Stimulated activated naive B cell treated with anti-CD40 and anti-IgM and Interleukin-4, amounts not matched to agents 10 μg/mL and 1 μg/mL and 100 μg/mL, for 72 hours (primary cell): ENCODE measurements at regions not wholly inside any gene's neighbourhood (a gene's known extent, or its start where the extent isn't known, plus 50 kb on each side); places are given as distances from the start of the nearest gene placed in this dataset.

Experiments
- ATAC-seq, 2 donors: fragments of 150-1000 bp; cut with Tn5 transposase; replicated peaks; 2 replicates each; pipeline ENCODE4 v1.10.0; 2021; ENCODE audit warnings: moderate library complexity in 1 of 2
- DNase-seq: peaks from one replicate; pipeline ENCODE4 v3.0.0; 2021
- H3K27ac Mint-ChIP-seq: one replicate; pipeline ENCODE4 v1.8.0; 2022; ENCODE audit warnings: mild to moderate bottlenecking, mixed read lengths
- H3K27me3 Mint-ChIP-seq, 2 donors: one replicate each; pipeline ENCODE4 v1.8.0; 2022; ENCODE audit warnings: mixed read lengths in 2 of 2
- H3K36me3 Mint-ChIP-seq, 2 donors: one replicate each; pipeline ENCODE4 v1.8.0; 2022; ENCODE audit warnings: mixed read lengths in 2 of 2, mild to moderate bottlenecking in 1 of 2
- H3K4me1 Mint-ChIP-seq, 2 donors: one replicate each; pipeline ENCODE4 v1.8.0; 2022; ENCODE audit warnings: mixed read lengths in 2 of 2, mild to moderate bottlenecking in 1 of 2
- H3K4me3 Mint-ChIP-seq, 2 donors: one replicate each; pipeline ENCODE4 v1.8.0; 2022; ENCODE audit warnings: mild to moderate bottlenecking in 2 of 2, mixed read lengths in 2 of 2, moderate library complexity in 1 of 2
- H3K9me3 Mint-ChIP-seq, 2 donors: one replicate each; pipeline ENCODE4 v1.8.0; 2022; ENCODE audit warnings: mixed read lengths in 2 of 2, mild to moderate bottlenecking in 1 of 2

DNA sequence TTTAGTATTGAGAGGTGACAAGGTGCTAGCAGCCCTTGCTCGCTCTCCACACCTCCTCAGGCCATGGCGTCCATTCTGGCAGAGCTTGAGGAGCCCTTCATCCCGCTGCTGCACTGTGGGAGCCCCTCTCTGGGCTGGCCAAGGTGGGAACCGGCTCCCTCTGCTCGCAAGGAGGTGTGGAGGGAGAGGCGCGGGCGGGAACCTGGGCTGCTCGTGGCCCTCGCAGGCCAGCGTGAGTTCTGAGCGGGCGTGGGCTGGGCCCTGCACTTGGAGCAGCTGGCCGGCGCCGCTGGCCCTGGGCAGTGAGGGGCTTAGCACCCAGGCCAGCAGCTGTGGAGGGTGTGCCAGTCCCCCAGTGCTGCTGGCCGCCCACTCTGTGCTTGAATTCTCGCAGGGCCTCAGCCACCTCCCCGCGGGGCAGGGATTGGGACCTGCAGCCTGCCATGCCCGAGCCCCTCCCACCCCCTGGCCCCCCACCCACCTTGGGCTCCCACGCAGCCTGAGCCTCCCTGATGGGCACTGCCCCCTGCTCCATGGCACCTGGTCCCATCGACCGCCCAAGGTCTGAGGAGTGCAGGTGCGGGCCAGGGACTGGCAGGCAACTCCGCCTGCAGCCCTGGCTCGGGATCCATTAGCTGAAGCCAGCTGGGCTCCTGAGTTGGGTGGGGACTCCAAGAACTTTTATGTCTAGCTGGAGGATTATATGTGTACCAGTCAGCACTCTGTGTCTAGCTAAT is 785.2 kb downstream of the DIPK2A start:
- Mint-ChIP-seq H3K27ac (no peak overlapping the region), H3K36me3 (no peaks in the 10 kb centered on the region), H3K4me3 (no peak overlapping the region), H3K4me1 (no peaks in the 10 kb centered on the region), H3K27me3 (no peaks in the 10 kb centered on the region), H3K9me3 (peaks cover 0 to 1% of the 10 kb centered on the region in 2 donors)
- DNase-seq (no peak), ATAC-seq (no peak)

DNA sequence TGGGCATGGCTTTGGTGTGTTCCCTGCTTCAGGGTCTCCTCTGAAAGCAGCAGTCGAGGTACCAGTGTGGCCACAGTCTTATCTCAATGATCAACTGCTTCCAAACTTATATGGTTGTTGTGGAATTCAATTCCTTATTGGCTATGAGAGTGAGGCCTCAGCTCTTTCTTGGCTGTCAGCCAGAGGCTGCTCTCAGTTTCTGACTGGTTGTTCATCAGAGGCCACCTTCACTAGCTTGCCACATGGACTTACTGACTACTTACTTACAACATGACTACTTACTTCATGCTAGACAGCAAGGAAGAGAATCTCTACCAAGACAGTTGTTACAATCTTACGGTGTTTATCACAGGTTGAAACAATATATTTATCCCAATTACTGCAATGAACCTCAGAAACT is 789.2 kb downstream of the DIPK2A start:
- ATAC-seq: no peak
- Mint-ChIP-seq H3K27me3 (no peaks in the 10 kb centered on the region), H3K27ac (no peak overlapping the region), H3K36me3 (no peaks in the 10 kb centered on the region), H3K4me1 (no peaks in the 10 kb centered on the region), H3K4me3 (no peak overlapping the region), H3K9me3 (peaks cover 0 to 1% of the 10 kb centered on the region in 2 donors)
- DNase-seq: no peak

DNA sequence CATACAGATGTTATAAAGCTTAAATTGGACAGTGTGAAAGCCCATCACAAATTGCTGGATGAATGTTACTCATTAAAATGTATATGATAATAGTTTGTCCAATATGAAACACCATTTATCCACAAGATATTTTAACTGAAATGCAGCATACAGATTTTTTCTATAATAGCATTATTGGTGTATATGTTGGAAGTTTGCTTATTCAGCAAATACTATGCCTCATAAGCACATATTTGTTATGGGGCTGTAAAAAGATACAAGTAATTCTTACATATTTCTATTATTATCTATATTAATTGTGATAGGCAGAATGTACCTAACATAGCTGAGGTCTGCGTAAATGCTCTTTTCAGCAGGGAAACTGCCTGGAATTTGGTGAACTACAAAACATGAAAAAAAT is 790.5 kb downstream of the DIPK2A start:
- Mint-ChIP-seq H3K4me1 (no peaks in the 10 kb centered on the region), H3K36me3 (no peaks in the 10 kb centered on the region), H3K27ac (no peak overlapping the region), H3K27me3 (no peaks in the 10 kb centered on the region), H3K9me3 (peaks cover 0 to 1% of the 10 kb centered on the region in 2 donors), H3K4me3 (no peak overlapping the region)
- DNase-seq (no peak), ATAC-seq (no peak)

DNA sequence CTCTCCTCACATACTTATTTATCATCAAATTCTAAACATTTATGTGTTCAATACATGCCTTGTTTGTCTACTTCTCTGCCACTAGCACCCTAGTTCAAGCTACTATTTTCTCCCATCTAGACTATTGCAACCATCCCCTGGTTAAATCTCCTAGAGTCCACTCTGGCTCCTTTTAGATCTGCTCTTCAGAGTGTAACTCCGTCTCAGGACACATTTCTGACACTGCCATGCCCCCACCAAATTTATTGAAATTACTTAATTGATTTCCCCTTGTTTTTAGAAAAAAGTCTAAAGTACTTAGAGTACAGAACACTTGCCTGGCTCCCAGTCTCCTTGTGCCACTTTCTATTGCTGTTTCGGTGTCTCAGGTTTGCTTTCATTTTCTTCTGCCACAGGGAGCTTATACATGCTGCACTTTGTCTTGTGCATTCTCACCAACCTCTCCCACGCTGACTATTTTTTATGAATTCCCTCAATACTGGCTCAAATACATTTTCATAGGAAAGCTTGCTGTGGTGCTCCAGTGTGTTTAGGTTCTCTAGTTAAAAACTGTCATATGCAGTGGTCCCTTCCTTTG is 792.3 kb downstream of the DIPK2A start:
- ATAC-seq (no peak), DNase-seq (no peak)
- no peaks in the 10 kb centered on the region for H3K4me1 Mint-ChIP-seq
- H3K4me3 Mint-ChIP-seq: no peak overlapping the region
- no peaks in the 10 kb centered on the region for H3K27me3 Mint-ChIP-seq
- H3K9me3 Mint-ChIP-seq: no peaks in the 10 kb centered on the region
- no peaks in the 10 kb centered on the region for H3K36me3 Mint-ChIP-seq
- no peak overlapping the region for H3K27ac Mint-ChIP-seq

DNA sequence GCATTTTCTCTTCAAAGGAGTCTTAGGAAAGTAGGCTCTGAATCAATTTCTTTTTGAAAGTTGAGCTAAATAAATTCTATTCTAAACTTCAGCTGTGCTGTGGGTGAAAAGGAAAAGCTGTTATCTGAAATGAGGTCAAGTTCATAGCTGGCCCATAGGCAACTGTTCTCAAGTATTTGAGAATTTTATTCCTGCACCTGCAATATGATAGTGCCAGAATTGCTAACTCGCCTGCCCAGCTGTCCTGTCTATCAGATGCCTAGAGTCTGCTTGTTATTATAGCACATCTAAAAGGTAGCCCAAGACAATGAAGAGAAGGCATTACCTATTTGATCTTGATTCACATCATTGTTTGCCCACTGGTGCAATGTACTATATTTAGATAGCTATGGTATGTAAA is 798.7 kb downstream of the DIPK2A start:
- H3K9me3 Mint-ChIP-seq: no peaks in the 10 kb centered on the region
- no peaks in the 10 kb centered on the region for H3K27me3 Mint-ChIP-seq

DNA sequence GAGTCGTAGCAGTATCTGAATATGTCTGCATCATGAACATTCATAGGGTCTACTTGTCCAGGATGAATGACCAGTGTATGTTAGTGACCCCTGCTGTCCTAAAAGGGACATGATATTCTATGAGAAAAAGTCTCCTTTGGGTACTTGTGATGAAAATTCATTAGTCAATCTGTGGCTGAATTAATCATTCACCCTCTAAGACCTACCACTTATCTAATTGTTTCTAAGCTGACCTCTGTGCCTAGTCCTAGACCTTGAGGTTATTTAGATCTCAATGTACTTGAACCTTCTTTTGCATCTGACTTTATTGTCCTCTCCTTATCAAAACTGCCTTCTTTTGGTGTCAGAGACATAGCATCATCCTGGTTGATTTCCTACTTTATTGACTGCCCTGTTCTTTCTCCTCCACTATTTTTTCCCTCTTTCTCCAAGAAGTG is 799.3 kb downstream of the DIPK2A start:
- ATAC-seq (peak; percentile 38 to 50), DNase-seq (no peak)
- Mint-ChIP-seq H3K27me3 (no peaks in the 10 kb centered on the region), H3K27ac (no peak overlapping the region), H3K9me3 (no peaks in the 10 kb centered on the region), H3K4me3 (no peak overlapping the region), H3K4me1 (no peaks in the 10 kb centered on the region), H3K36me3 (no peaks in the 10 kb centered on the region)

More for the DNA sequence above, 798.7 kb downstream of the DIPK2A start:
- Mint-ChIP-seq H3K4me1 (no peaks in the 10 kb centered on the region), H3K4me3 (no peak overlapping the region), H3K27ac (no peak overlapping the region), H3K36me3 (no peaks in the 10 kb centered on the region)
- no peak for ATAC-seq
- DNase-seq: no peak

DNA sequence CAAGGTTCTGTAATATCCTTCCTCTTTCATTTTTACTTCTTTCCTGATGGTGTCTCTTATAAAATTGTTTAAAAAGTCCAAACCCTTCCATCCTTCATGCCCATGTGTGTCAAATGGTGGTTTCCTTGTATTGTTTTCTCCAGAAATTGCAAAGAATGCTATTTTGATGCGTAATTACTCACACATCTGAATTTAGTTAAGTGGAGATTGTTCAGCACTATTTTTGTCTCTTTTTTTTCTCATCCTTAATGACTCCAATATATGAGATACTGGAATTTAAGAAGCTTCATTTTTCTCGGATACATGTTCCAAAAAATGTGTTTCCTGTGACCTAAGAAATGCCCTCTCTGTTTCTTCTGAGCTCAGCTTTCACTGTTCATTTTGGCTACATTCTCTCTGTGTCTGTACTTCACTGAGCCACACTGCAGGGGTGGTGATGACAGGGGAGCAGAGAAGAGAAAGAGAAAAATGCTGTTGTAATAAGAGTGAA is 799.8 kb downstream of the DIPK2A start:
- Mint-ChIP-seq H3K9me3 (no peaks in the 10 kb centered on the region), H3K27me3 (no peaks in the 10 kb centered on the region), H3K36me3 (no peaks in the 10 kb centered on the region), H3K4me1 (no peaks in the 10 kb centered on the region), H3K4me3 (no peak overlapping the region), H3K27ac (no peak overlapping the region)
- DNase-seq (no peak), ATAC-seq (no peak)

DNA sequence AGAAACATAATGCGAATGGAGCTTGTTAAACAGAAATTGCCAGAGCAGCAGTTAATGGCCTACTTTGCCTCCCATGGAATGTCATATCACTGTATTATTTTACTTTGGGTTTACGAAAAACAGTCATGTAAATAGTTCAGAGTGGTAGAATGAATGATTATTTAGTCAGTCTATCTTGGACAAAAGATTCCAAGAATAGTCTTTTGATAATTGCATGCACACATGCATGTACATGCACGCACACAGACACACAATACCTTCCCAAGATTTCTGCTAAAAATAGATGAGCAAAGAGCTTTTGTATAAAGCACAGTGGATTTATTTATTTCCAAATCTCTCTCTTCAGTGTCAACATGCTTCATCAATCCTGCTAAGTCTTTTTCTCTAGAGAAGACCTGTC is 800.7 kb downstream of the DIPK2A start:
- no peaks in the 10 kb centered on the region for H3K27me3 Mint-ChIP-seq
- DNase-seq (no peak), ATAC-seq (no peak)
- H3K9me3 Mint-ChIP-seq: no peaks in the 10 kb centered on the region
- no peaks in the 10 kb centered on the region for H3K36me3 Mint-ChIP-seq
- H3K27ac Mint-ChIP-seq: no peak overlapping the region
- no peak overlapping the region for H3K4me3 Mint-ChIP-seq
- H3K4me1 Mint-ChIP-seq: no peaks in the 10 kb centered on the region

DNA sequence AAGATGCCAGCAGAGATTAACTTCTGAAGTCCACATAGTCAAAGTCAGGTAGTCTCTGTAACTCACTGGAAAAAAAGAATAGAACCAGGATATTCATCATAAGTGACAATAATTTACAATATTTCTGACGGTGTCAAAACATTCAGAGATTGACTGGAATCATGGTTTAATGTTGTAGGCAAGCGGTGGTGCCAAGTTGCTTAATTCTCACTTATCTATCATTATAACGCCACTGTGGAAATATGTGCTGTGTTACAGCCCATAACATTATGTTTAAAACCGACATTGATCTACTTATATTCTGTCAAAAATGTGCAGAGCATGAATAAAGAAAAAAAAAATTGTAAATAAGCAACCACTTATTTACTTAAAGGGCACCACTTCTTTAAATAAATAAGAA is 801.7 kb downstream of the DIPK2A start:
- DNase-seq (no peak), ATAC-seq (no peak)
- H3K27ac Mint-ChIP-seq: no peak overlapping the region
- H3K4me1 Mint-ChIP-seq: no peaks in the 10 kb centered on the region
- H3K4me3 Mint-ChIP-seq: no peak overlapping the region
- H3K9me3 Mint-ChIP-seq: no peaks in the 10 kb centered on the region
- H3K27me3 Mint-ChIP-seq: no peaks in the 10 kb centered on the region
- no peaks in the 10 kb centered on the region for H3K36me3 Mint-ChIP-seq

DNA sequence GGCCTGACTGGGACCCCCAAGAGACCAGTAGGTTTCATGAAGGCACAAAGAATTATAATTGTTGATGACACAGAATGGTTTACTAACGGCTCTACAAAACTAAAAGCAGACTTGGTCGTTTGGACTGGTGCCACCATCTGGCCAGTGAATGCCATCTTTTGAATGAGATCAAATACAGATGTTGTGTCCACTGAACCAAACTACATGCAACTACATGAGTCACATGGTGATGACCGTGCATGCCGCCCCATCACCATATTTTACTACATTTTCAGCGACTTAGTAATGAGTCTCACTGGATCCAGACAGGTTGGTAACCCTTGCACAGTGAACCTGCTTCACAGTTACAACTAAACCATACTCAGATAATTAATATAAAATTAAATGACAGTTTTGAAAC is 803.3 kb downstream of the DIPK2A start:
- no peak overlapping the region for H3K27ac Mint-ChIP-seq
- H3K27me3 Mint-ChIP-seq: no peaks in the 10 kb centered on the region
- no peak for ATAC-seq
- H3K9me3 Mint-ChIP-seq: no peaks in the 10 kb centered on the region
- H3K4me3 Mint-ChIP-seq: no peak overlapping the region
- no peak for DNase-seq
- no peaks in the 10 kb centered on the region for H3K36me3 Mint-ChIP-seq
- no peaks in the 10 kb centered on the region for H3K4me1 Mint-ChIP-seq

DNA sequence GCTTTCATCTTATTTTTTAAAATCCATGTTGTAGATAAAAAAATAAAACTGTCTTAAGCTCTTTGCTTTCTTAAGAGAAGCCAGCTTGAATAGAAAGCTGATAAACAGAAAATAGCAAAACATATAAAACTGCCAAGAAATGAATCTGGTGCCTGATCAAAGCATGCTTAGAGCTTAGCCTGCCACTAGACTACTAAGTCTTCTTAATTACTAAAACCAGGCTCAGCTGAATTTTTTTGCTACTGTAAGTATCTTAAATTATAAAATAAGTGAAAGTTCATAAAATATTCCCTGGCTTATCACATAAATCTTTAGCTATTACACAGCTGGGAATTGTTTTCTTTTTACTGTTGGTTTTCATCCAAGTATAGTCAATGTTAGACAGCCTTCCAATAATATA is 803.9 kb downstream of the DIPK2A start:
- ATAC-seq (no peak), DNase-seq (no peak)
- Mint-ChIP-seq H3K27ac (no peak overlapping the region), H3K9me3 (no peaks in the 10 kb centered on the region), H3K27me3 (no peaks in the 10 kb centered on the region), H3K4me3 (no peak overlapping the region), H3K4me1 (no peaks in the 10 kb centered on the region), H3K36me3 (no peaks in the 10 kb centered on the region)

DNA sequence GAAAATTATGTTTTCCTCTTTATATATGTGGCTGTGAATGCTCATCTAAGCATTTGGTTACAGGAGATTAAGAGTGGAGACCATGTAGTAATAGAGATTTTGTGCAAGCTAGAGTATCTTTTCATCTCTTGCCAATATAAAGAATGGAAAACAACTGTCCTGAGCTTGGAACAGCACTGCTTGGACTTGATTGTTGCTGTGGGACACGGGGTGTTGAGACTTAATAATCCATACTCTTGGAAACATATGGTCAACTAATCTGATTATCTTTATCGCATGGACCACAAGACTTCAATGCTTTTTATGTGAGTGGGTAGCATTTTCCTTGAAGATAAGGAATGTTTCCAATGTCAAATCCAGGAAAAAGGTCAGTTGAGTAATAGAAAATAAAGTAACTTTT is 806.3 kb downstream of the DIPK2A start:
- Mint-ChIP-seq H3K9me3 (no peaks in the 10 kb centered on the region), H3K4me3 (no peak overlapping the region), H3K27me3 (no peaks in the 10 kb centered on the region), H3K36me3 (no peaks in the 10 kb centered on the region), H3K27ac (no peak overlapping the region), H3K4me1 (no peaks in the 10 kb centered on the region)
- no peak for ATAC-seq
- no peak for DNase-seq

DNA sequence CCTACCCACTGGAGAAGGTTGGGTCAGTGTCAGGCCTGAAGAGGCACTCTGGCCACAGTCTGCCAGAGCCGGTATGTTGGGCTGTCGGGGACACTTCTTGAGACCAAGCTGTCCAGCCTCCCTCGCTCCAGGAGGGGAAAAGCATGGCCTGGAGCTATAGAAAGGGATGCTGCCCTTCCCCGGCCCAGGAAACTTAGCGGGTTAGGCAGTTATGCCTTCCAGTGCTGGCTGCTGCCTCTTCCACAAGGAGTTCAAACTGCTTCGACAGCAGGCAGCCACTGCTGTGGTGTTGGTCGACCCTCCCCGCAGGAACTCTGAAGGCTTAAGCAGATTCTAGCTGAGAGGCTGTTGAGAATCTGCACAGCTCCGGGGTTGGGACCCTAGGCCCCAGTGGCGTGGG is 819.4 kb downstream of the DIPK2A start:
- Mint-ChIP-seq H3K9me3 (no peaks in the 10 kb centered on the region), H3K27ac (no peak overlapping the region), H3K36me3 (no peaks in the 10 kb centered on the region), H3K4me3 (no peak overlapping the region), H3K4me1 (no peaks in the 10 kb centered on the region), H3K27me3 (no peaks in the 10 kb centered on the region)
- ATAC-seq (no peak), DNase-seq (no peak)

DNA sequence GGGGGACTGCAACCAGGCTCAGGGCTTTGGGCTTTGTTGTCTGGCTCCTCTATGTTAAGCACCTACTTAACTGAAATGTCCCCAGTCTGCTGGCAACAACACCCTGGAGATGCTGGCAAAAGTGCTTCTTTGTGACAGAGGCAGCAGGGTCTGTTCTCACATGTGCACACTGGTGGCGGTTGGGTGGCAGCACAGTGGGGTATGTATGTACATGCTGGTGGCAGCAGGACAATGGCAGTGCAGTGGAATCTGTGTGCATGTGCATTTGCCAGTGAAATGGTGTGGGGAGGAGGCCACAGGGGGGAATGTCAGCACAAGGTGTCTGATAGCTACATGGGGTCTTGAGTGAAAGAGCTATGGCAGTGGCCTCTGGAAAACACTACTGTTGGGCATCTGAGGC is 830.3 kb downstream of the DIPK2A start:
- Mint-ChIP-seq H3K4me1 (no peaks in the 10 kb centered on the region), H3K36me3 (no peaks in the 10 kb centered on the region), H3K9me3 (peaks cover 0 to 3% of the 10 kb centered on the region in 2 donors), H3K27ac (no peak overlapping the region), H3K4me3 (no peak overlapping the region), H3K27me3 (no peaks in the 10 kb centered on the region)
- ATAC-seq: peak in 1 of 2 donors; percentile 7
- DNase-seq: no peak

DNA sequence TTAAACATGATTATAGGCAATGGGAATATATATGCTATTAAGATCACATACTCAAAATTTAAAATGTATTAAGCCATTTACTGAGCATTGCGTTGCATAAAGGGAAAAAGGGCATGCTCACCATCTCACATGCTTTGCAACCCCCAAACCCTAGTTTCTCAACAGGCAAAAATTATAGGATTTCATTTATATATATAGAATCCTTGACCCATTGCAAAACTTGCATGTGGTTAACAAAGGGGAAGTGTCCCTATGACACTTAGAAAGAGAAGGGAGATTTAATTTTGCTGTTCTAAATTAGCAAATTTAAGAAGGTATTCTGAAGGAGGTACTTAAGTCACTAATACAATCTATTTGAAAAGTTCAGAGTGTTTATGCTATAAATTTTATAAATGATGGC is 837.8 kb downstream of the DIPK2A start:
- DNase-seq (no peak), ATAC-seq (no peak)
- Mint-ChIP-seq H3K4me1 (no peaks in the 10 kb centered on the region), H3K36me3 (no peaks in the 10 kb centered on the region), H3K4me3 (no peak overlapping the region), H3K9me3 (peaks cover 0 to 2% of the 10 kb centered on the region in 2 donors), H3K27me3 (no peaks in the 10 kb centered on the region), H3K27ac (no peak overlapping the region)
